SIG-M5 treated with dmso at 0.1 percent for 504 hours (cell line): ENCODE measurements at regions not wholly inside any gene's neighbourhood (a gene's known extent, or its start where the extent isn't known, plus 50 kb on each side); places are given as distances from the start of the nearest gene placed in this dataset.

Experiments used
- DNase-seq: peaks from one replicate; lab custom pipeline; 2025; ENCODE audit not compliant: unreplicated experiment; lab: John Stamatoyannopoulos, UW

- DNase-seq = no peak
These were observed 704.2 kb upstream of the TENM4 start for GRCh38 chr11:80144897-80145594.

GRCh38 chr11:80136991-80137390 lies 696.2 kb upstream of the TENM4 start:
- no peak for DNase-seq

- DNase-seq = no peak
These were observed 688.6 kb upstream of the TENM4 start for GRCh38 chr11:80129396-80129795.

GRCh38 chr11:80122211-80122610 lies 681.4 kb upstream of the TENM4 start:
- DNase-seq = no peak

DNA sequence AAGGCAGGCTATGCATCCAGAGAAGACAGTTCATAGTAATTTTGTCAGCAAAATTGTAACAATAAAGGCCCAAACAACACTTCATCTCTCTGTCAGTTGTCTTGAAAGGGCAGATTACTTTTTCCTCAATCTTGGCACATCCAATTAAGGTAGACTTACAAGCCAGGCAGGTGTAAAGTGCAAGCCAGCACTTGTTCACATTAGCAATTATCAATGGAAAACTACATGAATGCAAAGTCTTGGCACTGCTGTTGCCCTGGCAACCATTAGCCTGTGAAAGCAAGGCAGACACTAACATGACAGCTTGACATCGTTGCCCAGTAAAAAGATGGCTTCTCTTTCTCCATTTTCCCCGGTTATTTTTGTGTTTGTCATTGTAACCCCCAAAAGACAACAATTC lies 677.2 kb upstream of the TENM4 start:
- DNase-seq = no peak

GRCh38 chr11:80116796-80117195 lies 676.0 kb upstream of the TENM4 start:
- no peak for DNase-seq

DNA sequence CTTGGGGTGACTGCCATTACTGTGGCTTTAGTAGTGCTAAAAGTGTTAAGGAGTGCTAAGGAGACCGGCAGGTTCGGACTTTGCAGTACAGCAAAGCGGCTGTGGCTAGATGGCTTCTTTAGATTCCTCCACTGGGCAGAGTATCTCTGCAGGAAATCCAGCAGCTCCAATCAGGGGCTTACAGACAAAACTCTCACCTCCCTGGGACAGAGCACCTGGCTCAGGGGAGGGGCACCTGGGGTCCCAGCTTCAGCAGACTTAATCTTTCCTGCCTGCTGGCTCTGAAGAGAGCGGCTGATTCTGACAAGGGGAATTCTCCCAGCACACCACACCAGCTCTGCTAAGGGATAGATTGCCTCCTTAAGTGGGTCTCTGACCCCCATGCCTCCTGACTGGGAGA lies 668.8 kb upstream of the TENM4 start:
- no peak for DNase-seq

- DNase-seq = no peak
These were observed 668.2 kb upstream of the TENM4 start for GRCh38 chr11:80109031-80109430.

DNA sequence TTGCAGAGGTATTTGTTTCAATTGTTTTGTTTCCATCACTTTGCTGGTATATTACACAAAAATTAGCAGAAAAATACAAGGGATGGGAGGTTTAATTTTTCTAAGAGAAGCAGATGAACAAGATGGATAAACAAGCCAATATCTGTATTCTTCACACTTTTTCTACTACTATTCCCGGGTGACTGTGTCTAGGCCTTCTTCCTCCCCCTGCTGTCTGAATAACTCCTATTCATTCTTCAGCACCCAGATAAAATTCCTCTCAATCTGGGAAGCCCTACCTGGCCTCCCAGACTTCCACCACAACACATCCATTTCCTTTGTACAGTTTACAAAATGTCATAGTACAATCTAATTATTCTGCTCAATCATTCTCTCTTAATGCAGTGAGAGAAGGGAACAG lies 666.6 kb upstream of the TENM4 start:
- no peak for DNase-seq

GRCh38 chr11:80104191-80104590 lies 663.4 kb upstream of the TENM4 start:
- no peak for DNase-seq

DNA sequence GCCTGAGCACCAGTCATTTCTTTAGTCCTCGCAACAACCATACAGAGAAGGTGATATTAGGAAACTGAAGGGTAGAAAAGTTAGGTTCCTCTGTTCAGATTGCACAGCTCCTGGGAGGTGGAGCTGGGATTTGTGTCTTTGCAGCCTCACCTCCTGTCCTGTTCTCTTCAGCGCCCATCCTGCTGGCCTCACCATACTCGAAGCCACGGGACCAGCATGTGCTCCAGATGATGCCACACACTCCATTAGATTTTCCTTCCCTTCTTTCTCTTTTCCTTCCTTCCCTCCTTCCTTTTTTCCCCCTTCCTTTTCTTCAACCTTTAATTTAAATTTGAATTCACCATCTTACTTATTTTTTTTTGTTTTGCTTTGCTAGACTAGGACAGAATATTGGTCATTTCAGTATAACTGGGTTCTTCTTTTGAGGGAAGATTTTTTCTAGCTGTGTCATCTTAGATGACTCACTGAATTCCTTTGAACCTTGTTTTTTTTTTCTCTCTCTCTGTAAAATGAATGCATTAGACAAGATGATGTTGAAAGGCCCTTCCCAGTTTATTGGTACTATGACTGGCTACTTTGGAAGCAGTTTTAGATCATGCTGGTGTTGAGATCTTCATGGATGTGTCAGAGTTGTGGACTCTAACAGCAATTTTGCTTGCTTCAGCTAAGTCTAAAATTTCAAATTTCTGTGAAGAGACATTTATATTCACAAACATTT lies 662.5 kb upstream of the TENM4 start:
- no peak for DNase-seq

GRCh38 chr11:80097146-80097545 lies 656.3 kb upstream of the TENM4 start:
- DNase-seq = no peak

- DNase-seq = no peak
These were observed 655.9 kb upstream of the TENM4 start for GRCh38 chr11:80096736-80097135.

DNA sequence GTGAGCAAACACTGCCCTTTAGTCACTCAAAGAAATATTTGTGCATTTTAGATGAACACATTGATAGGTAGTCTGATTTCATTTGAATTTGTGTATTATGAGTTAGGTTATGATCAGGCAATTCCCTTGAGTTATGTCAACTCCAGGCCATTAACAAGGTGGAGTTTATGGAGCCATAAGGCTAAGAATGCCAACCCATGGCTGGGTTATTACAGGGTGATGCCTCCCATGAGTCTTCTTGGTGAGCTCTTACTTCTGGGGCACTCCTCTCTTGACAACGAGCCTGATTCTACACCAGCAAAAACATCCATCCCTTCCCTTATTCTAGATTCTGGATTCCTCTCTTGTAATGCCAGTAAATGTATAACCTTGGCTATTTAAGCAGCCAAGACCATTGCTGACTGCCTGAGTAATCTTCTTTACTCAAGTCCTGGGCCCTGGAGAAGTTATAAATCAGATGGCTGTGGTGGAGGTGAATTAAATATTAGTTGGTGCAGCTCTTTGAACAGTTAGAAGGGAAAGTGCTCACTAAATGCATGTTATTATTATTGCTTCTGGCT lies 645.7 kb upstream of the TENM4 start:
- DNase-seq = no peak

DNA sequence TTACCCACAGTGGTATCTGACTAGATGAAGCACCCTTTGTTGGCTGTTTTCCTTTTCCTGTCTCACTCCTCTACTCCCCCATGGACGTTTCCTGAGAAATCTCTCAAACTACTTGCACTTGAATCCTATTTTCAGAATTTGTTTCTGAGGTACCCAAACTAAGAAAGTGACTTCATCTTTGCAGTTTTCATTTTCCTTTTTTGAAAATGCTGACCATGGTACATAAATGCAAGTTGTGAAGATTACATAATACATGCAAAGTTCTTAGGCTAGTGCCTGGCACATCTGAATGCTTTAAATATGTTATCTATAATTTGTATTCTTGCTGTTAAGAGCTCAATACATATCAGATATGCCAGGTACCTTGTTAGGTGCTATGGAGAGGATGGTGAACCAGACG lies 644.7 kb upstream of the TENM4 start:
- DNase-seq = no peak

- no peak for DNase-seq
These were observed 643.8 kb upstream of the TENM4 start for GRCh38 chr11:80084608-80085007.

- DNase-seq = no peak
These were observed 642.7 kb upstream of the TENM4 start for GRCh38 chr11:80083531-80083951.

DNA sequence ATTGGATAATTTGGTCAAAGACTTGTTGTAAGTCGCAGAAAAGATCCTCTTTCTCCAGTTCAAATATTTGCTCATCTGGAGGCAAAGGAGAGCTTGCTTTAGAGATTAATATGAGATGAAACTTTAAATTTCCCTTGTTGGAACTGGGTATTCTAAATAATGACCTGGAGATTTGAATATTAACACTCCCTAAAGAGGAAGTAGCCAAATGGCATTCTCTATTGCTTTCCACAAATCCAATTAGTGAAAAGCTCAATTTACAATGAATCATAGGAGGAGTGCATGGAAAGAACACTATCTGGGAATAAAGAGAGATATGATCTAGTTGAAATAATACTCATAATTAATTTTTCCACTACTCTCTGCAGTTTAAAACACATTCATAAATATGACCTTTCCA lies 641.6 kb upstream of the TENM4 start:
- DNase-seq = no peak

- no peak for DNase-seq
These were observed 636.3 kb upstream of the TENM4 start for GRCh38 chr11:80077113-80077512.

GRCh38 chr11:80074837-80075236 lies 634.0 kb upstream of the TENM4 start:
- no peak for DNase-seq

DNA sequence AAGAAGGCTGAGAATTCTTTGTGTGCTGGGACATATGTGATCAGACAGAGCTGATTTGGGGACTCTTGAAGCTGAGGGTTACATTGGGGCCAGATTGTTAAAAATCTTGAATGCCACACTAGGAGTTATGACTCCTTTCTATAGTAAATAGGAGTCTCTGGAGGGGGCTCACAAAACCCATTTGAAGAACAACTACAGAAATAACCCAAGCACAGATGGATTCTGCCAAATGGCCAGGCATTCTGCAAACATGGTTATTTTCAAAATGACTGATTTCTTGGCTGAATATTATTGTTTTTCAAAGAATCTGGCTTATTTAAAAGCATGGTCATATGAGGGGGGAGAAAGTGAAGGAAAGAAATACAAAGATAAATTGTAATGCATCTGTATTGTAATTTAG lies 625.5 kb upstream of the TENM4 start:
- no peak for DNase-seq

DNA sequence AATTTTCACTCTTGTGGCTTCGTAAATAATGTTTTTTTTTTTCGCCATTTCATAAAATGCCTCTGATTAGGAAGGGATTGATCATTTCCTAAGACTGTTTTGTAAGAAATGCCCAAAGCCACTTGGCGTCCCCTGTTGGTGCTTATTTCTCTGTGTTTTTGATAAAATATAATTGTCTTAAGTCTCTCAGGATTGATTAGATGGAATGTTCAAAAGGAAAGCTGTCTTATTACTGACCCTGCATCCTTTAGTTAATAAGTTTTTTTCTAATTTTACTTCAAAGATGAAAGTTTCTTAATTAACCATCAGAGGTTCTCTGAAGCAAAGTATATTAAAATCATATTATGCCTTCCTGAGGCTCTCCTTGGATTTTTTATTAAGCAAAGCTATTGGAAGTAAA lies 624.3 kb upstream of the TENM4 start:
- DNase-seq = no peak

- no peak for DNase-seq
These were observed 620.2 kb upstream of the TENM4 start for GRCh38 chr11:80061056-80061455.
